Liver (tissue), 3 donors: ENCODE measurements at regions not wholly inside any gene's neighbourhood (a gene's known extent, or its start where the extent isn't known, plus 50 kb on each side); places are given as distances from the start of the nearest gene placed in this dataset.

ENCODE experiments used
- ATF3 ChIP-seq: IDR thresholded peaks from 2 replicates; pipeline ENCODE4 v1.6.1; 2016; ENCODE audit warnings: antibody characterized with exemption
- CTCF ChIP-seq: fragments of 150-350 bp; IDR thresholded peaks from 2 replicates; pipeline ENCODE4 v1.5.1; 2017; ENCODE audit warnings: improper control_type of control experiment, low read depth, low read length; ENCODE audit not compliant: missing input control
- EGR1 ChIP-seq, 2 donors: IDR thresholded peaks; 2 replicates each; pipeline ENCODE4 v1.6.1; 2016 to 2018; ENCODE audit warnings: antibody characterized with exemption in 2 of 2, low read depth in 2 of 2
- FOXA1 ChIP-seq: IDR thresholded peaks from 2 replicates; pipeline ENCODE4 v1.6.1; 2016; ENCODE audit warnings: antibody characterized with exemption
- GABPA ChIP-seq, 2 donors: IDR thresholded peaks in 1 of 2; conservative IDR thresholded peaks in 1 of 2; 2 replicates each; pipeline ENCODE4 v1.6.1; 2016; ENCODE audit warnings: antibody characterized with exemption in 2 of 2, mild to moderate bottlenecking in 1 of 2, moderate library complexity in 1 of 2
- HNF4A ChIP-seq, 2 donors: conservative IDR thresholded peaks; 2 replicates each; pipeline ENCODE4 v1.6.1; 2016; ENCODE audit warnings: antibody characterized with exemption in 2 of 2, mild to moderate bottlenecking in 2 of 2
- JUND ChIP-seq, 2 donors: IDR thresholded peaks; 2 replicates each; pipeline ENCODE4 v1.6.1; 2016; ENCODE audit warnings: antibody characterized with exemption in 2 of 2
- RAD21 ChIP-seq, 2 donors: IDR thresholded peaks; 2 replicates each; pipeline ENCODE4 v1.6.1; 2016; ENCODE audit warnings: antibody characterized with exemption in 2 of 2, mild to moderate bottlenecking in 2 of 2
- REST ChIP-seq: IDR thresholded peaks from 2 replicates; pipeline ENCODE4 v1.6.1; 2016; ENCODE audit warnings: antibody characterized with exemption, mild to moderate bottlenecking
- SP1 ChIP-seq: IDR thresholded peaks from 2 replicates; pipeline ENCODE4 v1.6.1; 2018; ENCODE audit warnings: antibody characterized with exemption, mild to moderate bottlenecking
- TAF1 ChIP-seq: conservative IDR thresholded peaks from 2 replicates; pipeline ENCODE4 v1.6.1; 2016; ENCODE audit warnings: antibody characterized with exemption, mild to moderate bottlenecking
- YY1 ChIP-seq: IDR thresholded peaks from 2 replicates; pipeline ENCODE4 v1.6.1; 2016; ENCODE audit warnings: antibody characterized with exemption, mild to moderate bottlenecking
- ZBTB33 ChIP-seq: IDR thresholded peaks from 2 replicates; pipeline ENCODE4 v1.6.1; 2016; ENCODE audit warnings: antibody characterized with exemption
- donor health status: healthy.
- donor health status: healthy.

- TF ChIP-seq CTCF, result no peak
- TF ChIP-seq JUND (IDR thresholded peaks at IDR 0.05), result no peak
- TF ChIP-seq TAF1, result no peak
- TF ChIP-seq REST, result no peak
- TF ChIP-seq ATF3, result no peak
- no peak for TF ChIP-seq RAD21 (IDR thresholded peaks at IDR 0.05)
- no peak for TF ChIP-seq SP1
- TF ChIP-seq HNF4A (conservative IDR thresholded peaks at IDR 0.05), result no peak
- no peak for TF ChIP-seq FOXA1
- no peak for TF ChIP-seq YY1
- no peak for TF ChIP-seq EGR1 (IDR thresholded peaks at IDR 0.05; ENCODE audit: low read depth in 2 of 2)
- no peak for TF ChIP-seq GABPA (IDR thresholded peaks at IDR 0.05 in 1 of 2, conservative IDR thresholded peaks at IDR 0.05 in 1 of 2)
- no peak for TF ChIP-seq ZBTB33
Observed at GRCh38 chr13:108419768-108420167, 150.2 kb downstream of the TNFSF13B start.
